ENCODE measurements at regions not wholly inside any gene's neighbourhood (a gene's known extent, or its start where the extent isn't known, plus 50 kb on each side); places are given as distances from the start of the nearest gene placed in this dataset.

GRCh38 chr5:142511358-142511757 is 174.5 kb downstream of the FGF1 start:
- in situ Hi-C loops (cut with MboI; ENCODE audit: low pct_unique_long_range_greater_than_20kb, low sequenced_read_pairs, unreplicated experiment) = no loop called here
- no peak for TF ChIP-seq CTCF (IDR thresholded peaks at IDR 0.05; ENCODE audit: extremely low read depth, insufficient read depth, missing control alignments)
- no peak for DNase-seq (ENCODE audit: low spot score)

GRCh38 chr5:142509026-142509425 is 176.9 kb downstream of the FGF1 start:
- no peak for TF ChIP-seq CTCF (IDR thresholded peaks at IDR 0.05; ENCODE audit: extremely low read depth, insufficient read depth, missing control alignments)
- in situ Hi-C loops (cut with MboI; ENCODE audit: low pct_unique_long_range_greater_than_20kb, low sequenced_read_pairs, unreplicated experiment) = no loop called here
- no peak for DNase-seq (ENCODE audit: low spot score)

- in situ Hi-C loops (cut with MboI; ENCODE audit: low pct_unique_long_range_greater_than_20kb, low sequenced_read_pairs, unreplicated experiment) = no loop called here
- no peak for TF ChIP-seq CTCF (IDR thresholded peaks at IDR 0.05; ENCODE audit: extremely low read depth, insufficient read depth, missing control alignments)
- no peak for DNase-seq (ENCODE audit: low spot score)
Measured at GRCh38 chr5:142508591-142508990, 177.3 kb downstream of the FGF1 start.

- no peak for DNase-seq (ENCODE audit: low spot score)
- TF ChIP-seq CTCF (IDR thresholded peaks at IDR 0.05; ENCODE audit: extremely low read depth, insufficient read depth, missing control alignments) = no peak
- in situ Hi-C loops (cut with MboI; ENCODE audit: low pct_unique_long_range_greater_than_20kb, low sequenced_read_pairs, unreplicated experiment) = no loop called here
Measured at GRCh38 chr5:142507531-142508372, 178.1 kb downstream of the FGF1 start.

GRCh38 chr5:142506756-142507155 is 179.1 kb downstream of the FGF1 start:
- no peak for DNase-seq (ENCODE audit: low spot score)
- in situ Hi-C loops (cut with MboI; ENCODE audit: low pct_unique_long_range_greater_than_20kb, low sequenced_read_pairs, unreplicated experiment) = no loop called here
- TF ChIP-seq CTCF (IDR thresholded peaks at IDR 0.05; ENCODE audit: extremely low read depth, insufficient read depth, missing control alignments) = no peak

GRCh38 chr5:142506046-142506445 is 179.8 kb downstream of the FGF1 start:
- in situ Hi-C loops (cut with MboI; ENCODE audit: low pct_unique_long_range_greater_than_20kb, low sequenced_read_pairs, unreplicated experiment) = no loop called here
- no peak for TF ChIP-seq CTCF (IDR thresholded peaks at IDR 0.05; ENCODE audit: extremely low read depth, insufficient read depth, missing control alignments)
- DNase-seq (ENCODE audit: low spot score) = no peak

Data from GM13977 (cell line).